GM12875 (cell line): ENCODE measurements at regions not wholly inside any gene's neighbourhood (a gene's known extent, or its start where the extent isn't known, plus 50 kb on each side); places are given as distances from the start of the nearest gene placed in this dataset.

Experiments used
- H3K4me3 ChIP-seq: one replicate; pipeline ENCODE4 v1.5.1; 2011; ENCODE audit warnings: low read depth, low read length, control low read depth
- TF ChIP-seq, protein P1 (sequence below): IDR thresholded peaks from 2 replicates; pipeline ENCODE4 v1.5.1; 2011; ENCODE audit warnings: low read depth, mild to moderate bottlenecking, control low read depth, inconsistent platforms, low read length, moderate library complexity, borderline replicate concordance; ENCODE audit not compliant: insufficient read depth

DNA sequence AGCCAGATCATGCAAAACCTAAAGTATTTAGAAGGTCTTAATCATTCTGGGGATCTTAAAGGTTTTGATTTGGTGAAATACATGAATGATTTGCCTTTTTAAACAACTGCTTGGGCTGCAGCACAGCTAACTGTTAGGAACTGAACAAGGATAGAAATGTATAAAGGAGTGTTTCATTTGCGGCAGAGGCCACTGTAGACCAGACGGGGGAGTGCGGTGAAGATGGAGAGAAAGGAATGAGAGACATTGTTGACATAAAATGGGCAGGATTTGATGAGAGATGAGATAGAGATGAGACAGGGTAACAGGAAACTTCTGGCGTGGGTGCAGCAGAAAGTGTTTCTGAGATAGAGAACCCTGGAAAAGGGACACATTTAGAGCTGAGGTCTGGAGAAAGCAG is 308.1 kb downstream of the TMX3 start:
- TF ChIP-seq, protein P1, sequence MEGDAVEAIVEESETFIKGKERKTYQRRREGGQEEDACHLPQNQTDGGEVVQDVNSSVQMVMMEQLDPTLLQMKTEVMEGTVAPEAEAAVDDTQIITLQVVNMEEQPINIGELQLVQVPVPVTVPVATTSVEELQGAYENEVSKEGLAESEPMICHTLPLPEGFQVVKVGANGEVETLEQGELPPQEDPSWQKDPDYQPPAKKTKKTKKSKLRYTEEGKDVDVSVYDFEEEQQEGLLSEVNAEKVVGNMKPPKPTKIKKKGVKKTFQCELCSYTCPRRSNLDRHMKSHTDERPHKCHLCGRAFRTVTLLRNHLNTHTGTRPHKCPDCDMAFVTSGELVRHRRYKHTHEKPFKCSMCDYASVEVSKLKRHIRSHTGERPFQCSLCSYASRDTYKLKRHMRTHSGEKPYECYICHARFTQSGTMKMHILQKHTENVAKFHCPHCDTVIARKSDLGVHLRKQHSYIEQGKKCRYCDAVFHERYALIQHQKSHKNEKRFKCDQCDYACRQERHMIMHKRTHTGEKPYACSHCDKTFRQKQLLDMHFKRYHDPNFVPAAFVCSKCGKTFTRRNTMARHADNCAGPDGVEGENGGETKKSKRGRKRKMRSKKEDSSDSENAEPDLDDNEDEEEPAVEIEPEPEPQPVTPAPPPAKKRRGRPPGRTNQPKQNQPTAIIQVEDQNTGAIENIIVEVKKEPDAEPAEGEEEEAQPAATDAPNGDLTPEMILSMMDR = no peak
- H3K4me3 ChIP-seq = no peak overlapping the region

DNA sequence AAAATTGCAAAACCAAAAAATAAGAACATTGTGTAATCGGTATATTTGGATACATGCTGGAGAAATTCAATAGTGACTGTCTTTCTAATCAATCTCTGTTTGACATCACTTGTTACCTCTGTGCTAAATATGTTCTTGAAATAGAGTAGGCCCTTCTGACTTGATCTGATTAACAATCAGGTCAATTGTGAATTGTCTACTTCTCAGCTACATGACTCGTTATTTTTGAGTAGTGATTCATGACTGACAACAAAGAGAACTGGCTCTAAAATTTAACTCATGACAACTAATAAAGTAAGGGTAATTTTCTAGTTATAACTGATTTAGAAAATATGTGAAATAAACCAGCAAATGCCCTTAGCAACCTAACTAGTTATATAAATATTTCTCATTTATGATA is 312.1 kb downstream of the TMX3 start:
- TF ChIP-seq, protein P1 = no peak
- H3K4me3 ChIP-seq = no peak overlapping the region

GRCh38 chr18:68400889-68401288 is 314.0 kb downstream of the TMX3 start:
- H3K4me3 ChIP-seq = no peak overlapping the region
- TF ChIP-seq, protein P1 = no peak

DNA sequence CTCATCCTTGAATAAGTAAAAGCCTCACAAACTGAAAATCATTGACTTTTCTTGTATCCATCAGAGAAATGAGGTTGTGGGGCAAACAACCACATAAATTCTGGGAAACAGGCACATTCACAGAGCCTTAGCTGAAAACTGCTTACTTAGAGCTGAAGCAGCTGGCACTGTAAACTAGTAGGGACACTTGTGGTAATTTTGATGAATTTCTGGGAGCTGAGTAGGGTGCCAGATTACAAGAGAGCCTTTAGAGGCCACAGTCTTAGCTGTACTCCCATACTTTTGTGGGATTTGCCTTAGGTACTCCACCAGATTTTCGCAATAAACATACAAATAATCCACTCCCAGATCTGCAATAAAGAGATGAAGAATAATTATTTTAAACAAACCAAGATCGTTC is 315.2 kb downstream of the TMX3 start:
- no peak overlapping the region for H3K4me3 ChIP-seq
- TF ChIP-seq, protein P1 = no peak

- TF ChIP-seq, protein P1 = no peak
Measured at GRCh38 chr18:68397241-68398035, 317.5 kb downstream of the TMX3 start.

GRCh38 chr18:68394705-68395104 is 320.2 kb downstream of the TMX3 start:
- TF ChIP-seq, protein P1 = no peak
- H3K4me3 ChIP-seq = no peak overlapping the region

More at GRCh38 chr18:68397241-68398035, 317.5 kb downstream of the TMX3 start:
- H3K4me3 ChIP-seq = no peak overlapping the region

DNA sequence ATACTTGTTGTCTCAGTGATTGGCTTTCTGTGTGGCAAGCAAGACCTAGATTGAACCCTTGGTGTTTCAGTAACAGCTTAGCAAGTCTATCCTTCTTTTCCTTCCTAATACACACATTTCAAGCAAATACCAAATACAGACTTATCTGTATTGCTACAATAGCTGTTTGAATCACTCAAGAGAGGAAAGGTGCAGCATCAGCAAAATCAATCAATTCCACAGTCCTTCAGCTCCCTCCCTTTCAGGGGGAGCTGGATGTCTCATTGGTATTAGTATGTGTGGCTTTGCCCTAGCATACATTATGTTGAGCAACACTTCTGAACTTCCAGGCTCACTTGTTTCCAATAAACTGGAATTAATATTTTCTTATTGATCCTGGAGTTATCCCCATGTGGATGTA is 323.1 kb downstream of the TMX3 start:
- TF ChIP-seq, protein P1 = no peak
- no peak overlapping the region for H3K4me3 ChIP-seq
